H1 (cell line): ENCODE measurements at regions not wholly inside any gene's neighbourhood (a gene's known extent, or its start where the extent isn't known, plus 50 kb on each side); places are given as distances from the start of the nearest gene placed in this dataset.

Source experiments
- CTCF ChIA-PET: fragments of 300-600 bp; sonication (Branson Sonifier 250); formaldehyde crosslinking; loops from one replicate; lab custom pipeline; 2021; ENCODE audit not compliant: partially characterized antibody; lab: Charles Lee
- POLR2A ChIA-PET: fragments of 300-600 bp; sonication (Branson Sonifier 250); formaldehyde crosslinking; loops from one replicate; lab custom pipeline; 2021; ENCODE audit warnings: inconsistent platforms; ENCODE audit not compliant: partially characterized antibody; lab: Charles Lee
- DNase-seq, 2 experiments: peaks; one replicate each; pipeline versions ENCODE4 v3.0.0 to v3.0.0-alpha.2; 2010 to 2022; ENCODE audit warnings: low spot score in 2 of 2, low read depth in 1 of 2, mixed read lengths in 1 of 2
- FAIRE-seq: peaks from 2 replicates; lab custom pipeline; 2011; peaks lifted over from hg19 to GRCh38; lab: Jason Lieb, UNC
- H2AFZ ChIP-seq: 2 replicates; pipeline ENCODE4 v1.8.1; 2012; ENCODE audit warnings: low read length, inconsistent platforms
- H2AK5ac ChIP-seq: 2 replicates; pipeline ENCODE4 v1.6.1; 2013; ENCODE audit warnings: low read depth, low read length
- H2BK120ac ChIP-seq: replicated peaks from 2 replicates; pipeline ENCODE3; 2013; ENCODE audit warnings: low read depth, low read length, inconsistent platforms
- H2BK12ac ChIP-seq: 2 replicates; pipeline ENCODE4 v1.6.1; 2013; ENCODE audit warnings: low read depth, low read length
- H2BK15ac ChIP-seq: 2 replicates; pipeline ENCODE4 v1.6.1; 2013; ENCODE audit warnings: low read length
- H2BK20ac ChIP-seq: 2 replicates; pipeline ENCODE4 v1.6.1; 2013; ENCODE audit warnings: low read length
- H2BK5ac ChIP-seq: 2 replicates; pipeline ENCODE4 v1.6.1; 2013; ENCODE audit warnings: low read depth, low read length
- H3K14ac ChIP-seq: 2 replicates; pipeline ENCODE4 v1.6.1; 2013; ENCODE audit warnings: inconsistent platforms; ENCODE audit not compliant: insufficient read length
- H3K18ac ChIP-seq: 2 replicates; pipeline ENCODE4 v1.6.1; 2013; ENCODE audit warnings: low read length; ENCODE audit errors: extremely low read depth
- H3K23ac ChIP-seq: 2 replicates; pipeline ENCODE4 v1.6.1; 2013; ENCODE audit warnings: inconsistent platforms; ENCODE audit not compliant: insufficient read length
- H3K23me2 ChIP-seq: 2 replicates; pipeline ENCODE4 v1.6.1; 2013; ENCODE audit warnings: low read depth, low read length
- H3K27ac ChIP-seq: 2 replicates; pipeline ENCODE4 v1.6.1; 2011; ENCODE audit warnings: low read depth, low read length, inconsistent platforms
- H3K27me3 ChIP-seq, 4 experiments: replicated peaks in 1 of 4; 1 replicate in 1 of 4; 2 replicates in 3 of 4; pipeline versions ENCODE4 v1.6.1 to v1.8.1; 2011 to 2013; ENCODE audit warnings: low read length in 3 of 4, mild to moderate bottlenecking in 3 of 4, inconsistent platforms in 2 of 4, mixed read lengths in 2 of 4, moderate library complexity in 1 of 4; ENCODE audit not compliant: control insufficient read depth in 3 of 4, insufficient read depth in 3 of 4; ENCODE audit errors: extremely low read depth in 1 of 4
- H3K36me3 ChIP-seq, 4 experiments: 2 replicates each; pipeline versions ENCODE4 v1.6.1 to v1.8.1; 2011 to 2013; ENCODE audit warnings: mild to moderate bottlenecking in 4 of 4, low read length in 3 of 4, moderate library complexity in 2 of 4, control low read depth in 1 of 4, inconsistent platforms in 1 of 4; ENCODE audit not compliant: insufficient read depth in 4 of 4, control insufficient read depth in 2 of 4
- H3K4ac ChIP-seq: replicated peaks from 2 replicates; pipeline ENCODE3; 2013; ENCODE audit warnings: low read length, low read depth, mixed read lengths, inconsistent platforms; ENCODE audit not compliant: insufficient read length
- H3K4me1 ChIP-seq, 4 experiments: replicated peaks in 1 of 4; 1 replicate in 1 of 4; 2 replicates in 3 of 4; pipeline versions ENCODE4 v1.6.1 to v1.8.1; 2011 to 2013; ENCODE audit warnings: low read length in 3 of 4, inconsistent platforms in 2 of 4, mixed read lengths in 1 of 4; ENCODE audit not compliant: insufficient read depth in 4 of 4, control insufficient read depth in 3 of 4
- H3K4me2 ChIP-seq, 2 experiments: 2 replicates each; pipeline versions ENCODE4 v1.6.1 to v1.8.1; 2011 to 2013; ENCODE audit warnings: low read depth in 2 of 2, low read length in 2 of 2, control low read depth in 1 of 2, inconsistent platforms in 1 of 2, mild to moderate bottlenecking in 1 of 2; ENCODE audit not compliant: insufficient read depth in 1 of 2
- H3K4me3 ChIP-seq, 4 experiments: fragments of 200-600, 300-600 bp in 1 of 4; sonication (generic), shearing (Covaris generic), sonication (Bioruptor Twin) in 1 of 4; 2 replicates each; pipeline versions ENCODE4 v1.5.1 to v1.8.1; 2011 to 2016; ENCODE audit warnings: low read length in 4 of 4, low read depth in 3 of 4, control low read depth in 2 of 4, inconsistent platforms in 2 of 4, mild to moderate bottlenecking in 2 of 4, mixed read lengths in 1 of 4, moderate library complexity in 1 of 4; ENCODE audit not compliant: insufficient read depth in 2 of 4; ENCODE audit errors: extremely low read depth in 1 of 4
- H3K56ac ChIP-seq: replicated peaks from 2 replicates; pipeline ENCODE3; 2013; ENCODE audit warnings: low read depth, mild to moderate bottlenecking, mixed read lengths, low read length, inconsistent platforms; ENCODE audit not compliant: insufficient read length
- H3K79me1 ChIP-seq: 2 replicates; pipeline ENCODE4 v1.6.1; 2013; ENCODE audit warnings: low read depth, low read length, control low read depth
- H3K79me2 ChIP-seq, 2 experiments: 2 replicates each; pipeline versions ENCODE4 v1.6.1 to v1.8.1; 2012 to 2013; ENCODE audit warnings: low read length in 2 of 2, mild to moderate bottlenecking in 2 of 2, inconsistent platforms in 1 of 2; ENCODE audit not compliant: insufficient read depth in 2 of 2, control insufficient read depth in 1 of 2
- H3K9ac ChIP-seq, 4 experiments: replicated peaks in 1 of 4; 1 replicate in 1 of 4; 2 replicates in 3 of 4; pipeline versions ENCODE4 v1.6.1 to v1.8.1; 2011 to 2013; ENCODE audit warnings: low read depth in 3 of 4, low read length in 3 of 4, control low read depth in 2 of 4, mild to moderate bottlenecking in 2 of 4, moderate library complexity in 2 of 4, inconsistent platforms in 1 of 4; ENCODE audit errors: extremely low read depth in 1 of 4
- H3K9me3 ChIP-seq, 2 experiments: 2 replicates each; pipeline versions ENCODE4 v1.6.1 to v1.8.1; 2012 to 2013; ENCODE audit warnings: mild to moderate bottlenecking in 2 of 2, moderate library complexity in 2 of 2, control low read depth in 1 of 2, inconsistent platforms in 1 of 2, low read depth in 1 of 2, low read length in 1 of 2, mixed read lengths in 1 of 2; ENCODE audit not compliant: insufficient read depth in 2 of 2
- H4K20me1 ChIP-seq, 2 experiments: replicated peaks in 1 of 2; 2 replicates each; pipeline versions ENCODE3 to v1.8.1; 2011 to 2013; ENCODE audit warnings: inconsistent platforms in 2 of 2, low read length in 2 of 2, mild to moderate bottlenecking in 1 of 2; ENCODE audit not compliant: insufficient read depth in 2 of 2, control insufficient read depth in 1 of 2
- H4K5ac ChIP-seq: 2 replicates; pipeline ENCODE4 v1.6.1; 2013; ENCODE audit warnings: low read length, low read depth, mixed read lengths, inconsistent platforms; ENCODE audit not compliant: insufficient read length
- H4K8ac ChIP-seq: 2 replicates; pipeline ENCODE4 v1.8.0; 2013; ENCODE audit warnings: mild to moderate bottlenecking, moderate library complexity, low read length, inconsistent platforms; ENCODE audit not compliant: insufficient read depth; ENCODE audit errors: extremely low read depth
- H4K91ac ChIP-seq: replicated peaks from 2 replicates; pipeline ENCODE3; 2013; ENCODE audit warnings: low read length, mixed read lengths, inconsistent platforms; ENCODE audit not compliant: insufficient read length
- CBX8 ChIP-seq: fragments of 300-800, 300-1000 bp; sonication (generic); IDR thresholded peaks from 2 replicates; pipeline ENCODE4 v1.7.1; 2016; ENCODE audit warnings: low read depth, low read length, borderline replicate concordance
- CHD2 ChIP-seq: IDR thresholded peaks from 2 replicates; pipeline ENCODE4 v1.6.1; 2012; ENCODE audit warnings: low read length, improper control_type of control experiment
- CTBP2 ChIP-seq: IDR thresholded peaks from 2 replicates; pipeline ENCODE4 v1.7.0; 2011; ENCODE audit warnings: borderline replicate concordance, mild to moderate bottlenecking, moderate library complexity, mixed read lengths, low read length; ENCODE audit not compliant: insufficient read depth, insufficient read length
- POLR2A ChIP-seq, 2 experiments: IDR thresholded peaks; 1 replicate in 1 of 2; 2 replicates in 1 of 2; pipeline ENCODE4 v1.6.1; 2011; ENCODE audit warnings: low read depth in 2 of 2, low read length in 2 of 2, mild to moderate bottlenecking in 2 of 2; ENCODE audit errors: control extremely low read depth in 1 of 2
- RFX5 ChIP-seq: IDR thresholded peaks from 2 replicates; pipeline ENCODE4 v1.6.1; 2011; ENCODE audit warnings: low read depth, low read length, improper control_type of control experiment, borderline replicate concordance
- RXRA ChIP-seq: IDR thresholded peaks from 2 replicates; pipeline ENCODE4 v1.6.1; 2011; ENCODE audit warnings: low read depth, mild to moderate bottlenecking, low read length, moderate library complexity; ENCODE audit not compliant: insufficient read depth
- SAP30 ChIP-seq: fragments of 300-600 bp; sonication (generic); IDR thresholded peaks from 2 replicates; pipeline ENCODE4 v1.7.1; 2012; ENCODE audit warnings: low read length, moderate library complexity, mild to moderate bottlenecking, inconsistent platforms; ENCODE audit not compliant: insufficient read depth, insufficient replicate concordance
- SIN3A ChIP-seq, 2 experiments: IDR thresholded peaks in 1 of 2; conservative IDR thresholded peaks in 1 of 2; 2 replicates each; pipeline ENCODE4 v1.6.1; 2011 to 2012; ENCODE audit warnings: low read length in 2 of 2, improper control_type of control experiment in 1 of 2, low read depth in 1 of 2, mild to moderate bottlenecking in 1 of 2
- SP1 ChIP-seq: IDR thresholded peaks from 2 replicates; pipeline ENCODE4 v1.6.1; 2011; ENCODE audit warnings: low read depth, low read length
- WGBS, 2 experiments: shearing (Covaris generic) in 1 of 2; methylation state at CpG; one replicate each; pipeline versions ENCODE4 v1.1.6 to v1.1.7; 2013 to 2015; ENCODE audit warnings: low lambda C conversion rate in 2 of 2, mixed read lengths in 2 of 2, inconsistent platforms in 1 of 2, low coverage in 1 of 2, missing lambda C conversion rate in 1 of 2; ENCODE audit not compliant: insufficient replicate concordance in 2 of 2, insufficient coverage in 1 of 2, insufficient read length in 1 of 2; ENCODE audit errors: extremely low coverage in 1 of 2, missing lambda C conversion rate in 1 of 2; 5-methylcytosine and 5-hydroxymethylcytosine counted together

DNA sequence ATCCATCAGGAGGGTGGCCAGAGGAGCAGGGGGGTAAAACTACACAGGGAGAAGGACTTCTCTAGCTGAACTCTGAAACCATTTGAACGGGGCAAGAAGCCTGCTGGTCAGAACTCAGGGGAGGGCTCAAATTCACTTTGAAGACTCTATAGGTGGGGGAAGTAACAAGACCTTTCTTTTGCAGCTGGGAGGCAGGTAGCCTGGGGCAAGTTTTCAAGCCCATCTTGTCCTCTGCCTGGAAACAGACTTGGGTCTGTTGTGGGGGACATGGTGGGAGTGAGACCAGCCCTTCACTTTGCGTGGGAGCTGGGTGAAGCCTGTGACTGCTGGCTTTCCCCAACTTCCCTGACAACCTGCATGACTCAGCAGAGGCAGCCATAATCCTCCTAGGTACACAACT lies 312.3 kb downstream of the SPRY1 start:
- no peak for DNase-seq
- Histone ChIP-seq H2BK20ac (no peak overlapping the region), H3K4me1 (no peaks in the 10 kb centered on the region), H3K36me3 (no peaks in the 10 kb centered on the region), H3K14ac (no peak overlapping the region), H3K27ac (no peak overlapping the region), H3K18ac (no peak overlapping the region), H3K79me1 (no peaks in the 10 kb centered on the region), H2BK12ac (no peak overlapping the region), H2BK15ac (no peak overlapping the region), H4K5ac (no peak overlapping the region), H4K8ac (no peak overlapping the region), H4K20me1 (no peaks in the 10 kb centered on the region), H3K27me3 (no peaks in the 10 kb centered on the region), H3K4me2 (no peak overlapping the region)
- POLR2A ChIA-PET = no interaction called here
- TF ChIP-seq RXRA (no peak), SP1 (no peak), RFX5 (no peak), CBX8 (no peak), CTBP2 (no peak), SIN3A (conservative IDR thresholded peaks at IDR 0.05 in 1 of 2, IDR thresholded peaks at IDR 0.05 in 1 of 2; ENCODE audit: low read depth in 1 of 2, low read length in 2 of 2) (no peak), CHD2 (no peak), POLR2A (IDR thresholded peaks at IDR 0.05; ENCODE audit: control extremely low read depth in 1 of 2, low read depth in 2 of 2, low read length in 2 of 2) (no peak), SAP30 (no peak)
- TF ChIP-seq, all 59 proteins: peak for 0
- H3K9me3 ChIP-seq = peaks cover 0 to 4% of the 10 kb centered on the region in 2 experiments; a peak in 2 of 4 replicates
- WGBS, 2 experiments = 96% methylated on average over 2 of the region's 2 CpGs; no CpG with 5 or more reads in 1 of the 2 experiments
- no peak overlapping the region for H2BK120ac ChIP-seq
- H3K23ac ChIP-seq = no peak overlapping the region
- H2BK5ac ChIP-seq = no peak overlapping the region
- no peak overlapping the region for H4K91ac ChIP-seq
- no peak overlapping the region for H2AFZ ChIP-seq
- no peak for FAIRE-seq
- H3K56ac ChIP-seq = no peak overlapping the region
- H3K23me2 ChIP-seq = no peaks in the 10 kb centered on the region
- H3K79me2 ChIP-seq = no peaks in the 10 kb centered on the region
- no peak overlapping the region for H2AK5ac ChIP-seq
- no peak overlapping the region for H3K4me3 ChIP-seq
- CTCF ChIA-PET = no interaction called here
- H3K4ac ChIP-seq = no peak overlapping the region
- no peak overlapping the region for H3K9ac ChIP-seq
